SK-N-MC (cell line): ENCODE measurements at regions not wholly inside any gene's neighbourhood (a gene's known extent, or its start where the extent isn't known, plus 50 kb on each side); places are given as distances from the start of the nearest gene placed in this dataset.

Experiments used
- EZH2 ChIP-seq: fragments of 200-600 bp; sonication (generic); IDR thresholded peaks from one replicate; pipeline ENCODE4 v1.6.1; 2017; ENCODE audit warnings: antibody characterized with exemption
- FOXP2 ChIP-seq: optimal IDR thresholded peaks from 2 replicates; pipeline ENCODE3; 2011; ENCODE audit warnings: mild to moderate bottlenecking, moderate library complexity; ENCODE audit not compliant: insufficient read depth; ENCODE audit errors: extremely low read length, control extremely low read depth
- POLR2AphosphoS5 ChIP-seq: IDR thresholded peaks from 2 replicates; pipeline ENCODE4 v1.6.1; 2012; ENCODE audit warnings: mild to moderate bottlenecking, low read depth, low read length, borderline replicate concordance

DNA sequence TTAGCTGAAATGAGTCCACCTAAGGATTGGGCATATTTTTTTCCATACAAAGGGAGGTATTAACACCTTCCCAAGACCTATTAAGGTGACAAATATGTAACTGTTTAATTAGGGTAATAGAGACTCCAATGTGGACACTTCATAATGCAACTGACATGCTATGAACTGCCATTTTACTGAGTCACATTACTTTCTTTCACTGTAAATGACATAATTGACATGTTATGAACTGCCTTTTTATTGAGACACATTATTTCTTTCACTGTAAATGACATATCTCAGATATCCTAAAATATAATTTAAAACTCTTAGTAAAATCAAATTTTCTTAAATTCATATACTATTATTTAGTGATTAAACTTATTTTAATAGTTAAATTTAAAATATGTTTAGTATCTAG, 528.8 kb upstream of the PCDH15 start:
- TF ChIP-seq POLR2AphosphoS5 (no peak), EZH2 (no peak), FOXP2 (no peak)
